Liver (tissue), 3 donors: ENCODE measurements at regions not wholly inside any gene's neighbourhood (a gene's known extent, or its start where the extent isn't known, plus 50 kb on each side); places are given as distances from the start of the nearest gene placed in this dataset.

Experiments
- CTCF ChIP-seq: fragments of 150-350 bp; IDR thresholded peaks from 2 replicates; pipeline ENCODE4 v1.5.1; 2017; ENCODE audit warnings: improper control_type of control experiment, low read depth, low read length; ENCODE audit not compliant: missing input control
- JUND ChIP-seq, 2 donors: IDR thresholded peaks; 2 replicates each; pipeline ENCODE4 v1.6.1; 2016; ENCODE audit warnings: antibody characterized with exemption in 2 of 2
- donor health status: healthy.
- donor health status: healthy.

- no peak for TF ChIP-seq CTCF
- TF ChIP-seq JUND (IDR thresholded peaks at IDR 0.05) = no peak
These were observed 176.1 kb upstream of the PHYHIPL start for GRCh38 chr10:59000162-59000825.
